PC-3 (cell line): ENCODE measurements at regions not wholly inside any gene's neighbourhood (a gene's known extent, or its start where the extent isn't known, plus 50 kb on each side); places are given as distances from the start of the nearest gene placed in this dataset.

Source experiments
- CTCF ChIP-seq: fragments of 300-600 bp; sonication (generic); conservative IDR thresholded peaks from 2 replicates; pipeline ENCODE4 v1.5.1; 2017; ENCODE audit warnings: antibody characterized with exemption, low read depth, mild to moderate bottlenecking, low read length
- EZH2 ChIP-seq: fragments of 300-600 bp; sonication (generic); IDR thresholded peaks from one replicate; pipeline ENCODE4 v1.6.1; 2017; ENCODE audit warnings: antibody characterized with exemption, mild to moderate bottlenecking, low read length; ENCODE audit not compliant: unreplicated experiment

DNA sequence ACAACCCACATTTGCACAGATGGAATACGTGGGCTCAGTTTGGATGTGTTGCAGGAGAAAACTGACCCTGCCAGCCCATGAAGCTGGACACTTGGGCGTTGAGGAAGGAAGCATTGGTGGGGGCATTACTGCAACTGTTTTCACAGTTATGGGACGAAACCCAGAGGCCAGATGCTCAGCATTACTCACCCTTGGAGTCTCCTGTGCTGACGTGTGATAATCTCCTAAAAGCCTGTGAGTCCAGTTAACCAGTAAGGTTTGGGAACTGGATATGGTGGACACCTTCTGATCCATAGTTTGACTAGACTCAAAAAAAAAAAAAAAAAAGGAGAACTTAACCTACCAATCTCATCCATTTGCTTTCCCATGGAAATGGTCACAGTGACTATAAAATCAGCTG, 52.8 kb upstream of the EGLN3 start:
- TF ChIP-seq CTCF (no peak), EZH2 (no peak)
